HG02623 (cell line): ENCODE measurements at regions not wholly inside any gene's neighbourhood (a gene's known extent, or its start where the extent isn't known, plus 50 kb on each side); places are given as distances from the start of the nearest gene placed in this dataset.

Source experiments
- ATAC-seq: cut with Tn5 transposase; IDR thresholded peaks from one replicate; pipeline ENCODE4 v1.9.1; 2021; ENCODE audit warnings: moderate library complexity; ENCODE audit not compliant: unreplicated experiment

DNA sequence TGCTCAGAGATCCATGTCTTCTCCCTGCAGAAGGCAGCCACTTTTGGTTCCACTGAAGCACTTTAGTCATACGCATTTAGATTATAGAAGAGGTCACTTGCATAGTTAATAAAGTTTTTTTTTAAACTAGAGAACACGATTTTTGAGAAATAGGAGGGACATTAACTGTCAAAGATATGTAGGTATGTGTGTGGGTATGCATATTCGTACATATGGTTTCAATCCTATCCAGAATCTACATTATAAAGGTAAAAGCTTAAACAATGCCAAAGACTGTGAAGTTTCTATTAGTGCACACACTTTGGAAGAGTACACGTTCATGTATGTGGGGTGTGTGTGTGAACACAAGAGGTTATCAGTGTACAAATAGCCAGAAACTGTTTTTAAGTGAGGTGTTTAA lies 103.2 kb downstream of the BTBD3 start:
- no peak for ATAC-seq

DNA sequence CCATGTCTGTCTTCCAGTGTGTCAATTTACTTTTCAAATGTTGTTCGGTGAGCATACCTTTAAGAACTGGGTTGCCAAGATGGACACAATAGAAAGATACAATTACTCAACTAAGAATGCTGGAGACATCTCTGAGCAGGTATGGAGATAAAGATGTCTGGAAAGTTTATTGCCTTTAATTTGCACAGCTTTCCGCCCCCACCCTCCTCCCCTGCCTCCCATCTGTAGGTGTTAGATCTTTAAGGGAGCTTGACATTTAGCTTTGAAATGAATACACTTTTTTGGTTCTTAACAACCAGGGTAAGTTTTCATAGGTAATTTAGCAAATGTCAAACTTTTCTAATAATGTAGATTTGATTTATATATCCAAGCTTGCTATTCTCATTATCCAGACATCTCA lies 104.4 kb downstream of the BTBD3 start:
- no peak for ATAC-seq

DNA sequence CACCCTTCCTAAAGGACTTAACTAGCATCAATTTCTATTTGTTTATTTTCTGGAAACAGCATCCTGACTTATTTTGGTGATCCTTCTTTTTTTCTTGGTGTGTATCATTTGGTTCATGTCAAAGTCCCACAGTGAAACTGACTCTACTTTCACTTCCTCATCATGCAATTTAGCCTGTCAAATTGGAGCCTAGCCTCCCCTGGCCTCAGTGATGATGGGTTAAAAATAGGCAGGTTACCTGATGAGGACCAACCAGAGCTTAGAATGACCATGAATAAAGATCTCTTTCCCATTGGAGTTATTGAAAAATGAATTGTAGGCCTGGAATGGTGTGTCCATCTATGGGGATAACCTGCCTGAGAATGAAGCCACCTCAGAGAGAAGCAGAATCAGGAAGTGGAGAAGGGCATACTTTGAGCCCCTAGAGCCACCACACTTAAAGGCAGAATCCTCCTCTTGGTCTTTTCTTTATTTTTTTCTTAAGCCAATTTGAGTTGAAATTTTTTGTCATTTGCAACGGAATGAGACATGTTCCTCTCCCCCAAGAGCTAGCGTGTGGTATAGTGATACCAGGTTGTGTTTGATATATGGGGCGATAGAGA lies 105.6 kb downstream of the BTBD3 start:
- ATAC-seq, result peak; percentile 60

DNA sequence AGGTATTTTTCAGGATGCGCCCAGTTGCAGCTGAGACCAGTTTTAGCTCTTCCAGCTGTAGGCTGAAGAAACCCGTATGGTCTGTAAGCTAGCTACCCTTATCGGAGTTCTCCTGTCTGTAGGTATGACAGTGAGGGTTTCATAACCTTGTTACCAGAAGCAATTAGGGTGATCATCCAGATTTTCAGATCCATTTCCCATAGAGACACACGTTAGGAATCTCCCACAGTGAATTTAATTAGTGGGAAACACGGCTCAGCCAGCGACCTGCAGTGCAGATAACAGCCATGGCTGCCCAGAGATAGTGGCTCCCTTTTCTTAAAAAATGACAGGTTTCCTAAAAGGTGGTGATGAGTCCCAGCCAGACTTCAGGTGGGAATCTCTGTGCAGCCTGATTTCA lies 111.1 kb downstream of the BTBD3 start:
- no peak for ATAC-seq

DNA sequence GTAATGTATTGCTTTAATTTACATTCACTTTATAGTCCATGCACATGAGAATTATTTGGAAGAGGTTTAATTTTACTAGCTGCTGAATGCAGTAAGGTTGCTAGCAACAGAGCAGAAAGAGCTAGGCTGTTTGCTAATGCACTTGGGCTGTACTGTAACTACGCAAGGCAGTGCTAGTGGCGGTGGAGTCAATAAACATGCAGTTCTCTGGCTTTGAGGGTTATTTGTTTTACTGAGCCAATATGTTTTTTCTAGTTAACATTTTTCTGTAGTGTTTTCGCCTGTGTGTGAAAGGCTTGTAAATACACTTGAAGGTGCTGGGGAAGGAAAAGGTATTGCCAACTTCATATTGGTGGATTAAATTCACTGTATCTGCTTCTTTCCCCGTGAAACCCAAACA lies 112.8 kb downstream of the BTBD3 start:
- ATAC-seq, result no peak

DNA sequence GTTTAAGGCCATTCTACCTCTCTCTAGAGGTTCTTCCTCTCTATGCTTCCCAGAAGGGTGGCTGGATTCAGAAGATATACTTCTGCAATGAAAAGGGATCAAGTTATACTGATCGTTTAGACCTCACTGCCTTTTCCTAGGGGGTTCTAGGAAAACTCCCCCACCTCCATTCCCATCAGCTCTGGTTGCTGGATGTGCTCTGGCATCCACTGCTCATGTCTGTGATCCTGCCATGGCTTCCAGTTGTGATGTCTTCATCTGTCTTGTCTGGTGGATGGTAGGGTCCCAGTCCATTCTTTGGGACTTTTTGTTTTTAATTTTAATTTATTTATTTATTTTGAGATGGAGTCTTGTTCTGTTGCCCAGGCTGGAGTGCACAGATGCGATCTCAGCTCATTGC lies 118.4 kb downstream of the BTBD3 start:
- ATAC-seq, result no peak

DNA sequence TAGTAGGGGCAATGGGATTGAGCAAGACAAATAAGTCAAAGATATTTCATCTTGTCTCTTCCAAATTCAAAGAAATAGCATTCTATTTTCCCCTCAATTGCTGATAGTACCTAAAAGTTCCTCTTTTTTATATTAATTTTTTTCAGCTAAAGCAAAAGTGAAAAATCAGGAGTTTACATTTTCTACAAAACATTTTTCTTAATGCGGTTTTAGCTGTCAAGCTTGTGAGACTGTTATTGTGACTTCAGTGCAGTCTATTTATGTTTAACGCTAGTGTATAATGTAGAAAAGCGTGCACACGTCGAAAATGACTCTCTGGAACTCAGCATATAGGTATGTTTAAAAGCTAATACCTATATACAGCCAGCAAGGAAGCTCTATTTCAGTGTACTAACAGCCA lies 119.8 kb downstream of the BTBD3 start:
- ATAC-seq, result no peak

DNA sequence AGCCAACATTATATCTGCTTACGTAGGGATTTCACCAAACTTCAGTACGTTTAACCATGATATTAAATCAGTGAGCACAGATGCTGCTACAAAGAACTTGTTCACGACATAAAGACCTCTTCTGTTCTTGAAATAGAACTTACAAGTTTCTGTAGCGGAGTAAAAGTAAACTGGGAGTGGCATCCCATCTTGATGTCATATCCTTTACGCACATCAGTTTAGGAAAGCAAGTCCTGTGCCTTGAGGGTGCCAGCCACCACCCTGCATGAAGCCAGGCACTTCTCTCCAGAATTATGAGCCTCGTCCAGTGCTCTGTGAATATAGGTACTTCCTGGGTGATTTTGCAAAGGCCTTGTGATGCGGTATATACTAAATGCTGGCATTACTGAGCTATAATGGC lies 122.6 kb downstream of the BTBD3 start:
- no peak for ATAC-seq

DNA sequence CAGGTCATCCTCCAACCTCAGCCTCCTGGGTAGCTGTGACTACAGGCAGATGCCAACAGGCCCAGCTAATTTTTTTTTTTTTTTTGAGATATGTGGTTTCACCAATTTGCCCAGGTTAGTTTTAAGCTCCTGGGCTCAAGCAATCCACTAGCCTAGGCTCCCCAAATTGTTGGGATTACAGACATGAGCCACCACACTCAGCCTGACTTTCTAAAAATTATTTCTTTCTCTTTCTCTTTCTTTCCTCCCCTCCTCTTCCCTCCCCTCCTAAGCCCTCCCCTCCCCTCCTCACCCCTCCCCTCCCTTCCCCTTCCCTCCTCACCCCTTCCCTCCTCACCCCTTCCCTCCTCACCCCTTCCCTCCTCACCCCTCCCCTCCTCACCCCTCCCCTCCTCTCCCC lies 127.3 kb downstream of the BTBD3 start:
- ATAC-seq, result no peak

DNA sequence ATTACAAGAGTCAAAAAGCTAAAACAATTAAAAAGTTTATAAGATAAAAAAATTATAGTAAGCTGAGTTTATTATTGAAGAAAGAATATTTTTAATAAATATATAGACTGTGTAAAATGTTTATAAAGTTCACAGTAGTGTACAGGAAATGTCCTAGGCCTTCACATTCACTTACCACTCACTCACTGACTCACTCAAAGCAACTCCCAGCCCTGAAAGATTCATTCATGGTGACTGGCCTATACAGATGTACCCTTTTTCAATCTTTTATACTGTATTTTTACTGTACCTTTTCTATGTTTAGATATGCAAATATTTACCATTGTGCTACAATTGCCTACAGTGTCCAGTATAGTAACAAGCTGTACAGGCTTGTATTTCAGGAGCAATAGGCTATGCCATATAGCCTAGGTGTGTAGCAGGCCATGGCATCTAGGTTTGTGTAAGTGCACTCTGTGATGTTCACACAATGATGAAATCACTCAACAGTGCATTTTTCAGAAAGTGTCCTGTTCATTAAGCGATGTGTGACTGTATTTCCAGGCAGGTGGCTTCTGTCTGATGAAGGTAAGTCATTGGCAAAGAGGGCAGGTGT lies 130.2 kb downstream of the BTBD3 start:
- ATAC-seq, result no peak

DNA sequence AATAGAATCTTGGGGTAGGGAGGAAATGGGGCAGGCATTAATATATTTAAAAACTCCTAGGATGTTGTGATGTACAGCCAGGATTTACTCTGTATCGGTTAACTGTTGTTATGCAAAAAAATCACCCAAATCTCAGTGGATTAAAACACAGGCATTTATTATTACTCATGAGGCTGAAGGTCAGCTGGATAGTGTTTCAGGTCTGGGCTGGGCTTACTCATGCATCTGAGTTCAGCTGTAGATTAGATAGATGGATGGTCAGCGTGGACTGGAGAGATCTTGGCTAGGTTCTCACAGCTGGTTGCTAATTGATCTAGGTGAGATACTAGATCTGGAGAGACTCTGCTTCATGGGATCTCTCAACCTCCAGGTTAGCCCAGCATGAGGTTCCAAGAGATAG lies 131.4 kb downstream of the BTBD3 start:
- no peak for ATAC-seq

DNA sequence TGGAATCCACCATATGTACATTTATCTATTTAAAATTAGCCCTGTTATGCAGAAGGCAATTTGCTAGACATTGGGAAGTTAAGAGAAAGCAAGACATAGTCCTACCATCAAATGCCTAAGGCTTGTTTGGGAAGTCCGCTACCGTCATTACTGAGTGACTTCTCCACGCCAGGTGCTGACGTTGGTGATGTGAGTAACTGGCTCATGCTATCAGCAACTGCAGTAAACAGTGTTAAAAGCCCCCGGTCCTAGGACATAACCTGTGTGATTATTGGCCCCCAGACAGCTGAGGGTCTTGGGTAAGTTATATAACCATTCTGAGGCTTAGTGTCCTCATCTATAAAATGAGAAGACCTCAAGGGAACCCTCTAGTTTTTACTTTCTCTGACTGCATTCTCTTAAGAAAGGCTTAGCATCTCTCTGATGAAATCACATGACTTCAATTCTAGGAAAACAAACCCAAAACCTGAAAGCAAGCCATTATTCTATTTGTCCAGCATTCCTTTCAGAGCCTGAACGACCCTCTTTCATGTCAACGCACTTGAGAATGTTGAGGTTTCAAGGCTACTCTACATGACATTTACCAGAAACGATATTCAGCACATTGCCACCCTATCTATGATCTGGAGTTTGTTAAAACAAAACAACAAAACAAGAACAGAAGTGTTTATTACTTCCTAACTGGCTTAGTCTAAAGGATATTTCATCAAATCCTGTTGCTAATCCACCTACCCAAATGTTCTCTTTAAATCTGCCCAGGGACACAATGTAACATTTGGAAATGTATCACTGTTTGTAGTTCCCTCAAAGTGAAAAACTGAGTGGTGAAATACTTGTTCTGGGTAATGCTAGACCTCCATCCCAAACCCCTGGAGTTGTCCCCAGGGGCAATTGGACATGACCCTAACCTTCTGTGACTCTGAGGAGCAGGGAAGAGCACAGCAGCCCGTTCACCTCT lies 133.8 kb downstream of the BTBD3 start:
- ATAC-seq, result no peak

DNA sequence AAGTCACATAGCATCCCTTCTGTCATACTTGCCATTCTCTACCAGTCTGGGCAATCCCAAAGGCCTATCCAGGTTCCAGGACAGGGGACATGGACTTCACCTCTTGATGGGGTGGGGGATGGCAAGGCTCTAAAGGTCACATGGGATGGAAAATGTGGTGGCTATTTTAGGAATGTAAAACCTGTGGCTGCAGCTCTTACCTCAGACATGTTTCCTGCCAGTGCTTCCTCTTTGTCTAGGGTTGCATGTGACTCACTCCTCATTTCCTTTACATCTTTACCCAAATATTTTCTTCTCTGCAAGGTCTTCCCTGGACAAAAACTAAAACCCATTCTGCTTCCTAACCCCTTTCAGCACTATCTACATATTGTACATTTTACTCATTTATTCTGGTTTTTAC lies 135.7 kb downstream of the BTBD3 start:
- no peak for ATAC-seq

DNA sequence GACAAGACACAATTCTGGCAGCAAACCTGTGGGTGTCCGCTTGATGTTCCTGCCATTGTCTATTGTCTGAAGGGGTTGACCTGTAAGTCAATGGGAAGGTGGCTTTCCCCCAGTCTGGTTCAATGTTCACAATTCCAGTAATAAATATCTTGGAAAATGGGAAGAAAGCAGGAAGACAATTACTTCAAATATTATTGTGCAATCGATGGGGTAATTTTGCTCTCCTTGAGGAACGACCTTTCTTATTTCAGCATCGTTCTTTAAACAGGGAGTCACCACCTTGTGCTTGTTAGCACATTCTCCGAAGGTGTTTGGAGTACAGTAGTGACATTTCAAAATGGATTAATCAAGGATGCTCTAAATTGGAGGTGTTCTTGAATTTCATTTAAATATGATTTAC lies 136.9 kb downstream of the BTBD3 start:
- no peak for ATAC-seq

DNA sequence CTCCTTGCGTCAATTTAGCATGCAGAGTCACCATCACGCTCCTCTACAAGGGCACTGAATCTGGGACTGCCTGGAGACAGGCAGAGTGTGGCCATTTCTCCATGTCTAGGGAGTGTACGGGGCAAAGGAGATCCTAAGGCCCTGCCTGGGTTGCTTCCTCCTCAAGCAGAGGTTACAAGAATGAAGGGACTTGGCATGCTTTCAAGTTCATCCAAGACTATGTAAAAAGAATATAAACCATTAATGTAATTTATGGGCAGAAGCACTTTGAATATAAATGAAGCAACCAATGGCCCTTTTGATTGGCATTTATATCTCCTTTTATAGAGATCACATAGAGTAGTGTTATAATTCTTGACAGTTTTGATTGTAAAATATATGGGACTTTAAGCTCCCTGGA lies 137.5 kb downstream of the BTBD3 start:
- ATAC-seq, result no peak

DNA sequence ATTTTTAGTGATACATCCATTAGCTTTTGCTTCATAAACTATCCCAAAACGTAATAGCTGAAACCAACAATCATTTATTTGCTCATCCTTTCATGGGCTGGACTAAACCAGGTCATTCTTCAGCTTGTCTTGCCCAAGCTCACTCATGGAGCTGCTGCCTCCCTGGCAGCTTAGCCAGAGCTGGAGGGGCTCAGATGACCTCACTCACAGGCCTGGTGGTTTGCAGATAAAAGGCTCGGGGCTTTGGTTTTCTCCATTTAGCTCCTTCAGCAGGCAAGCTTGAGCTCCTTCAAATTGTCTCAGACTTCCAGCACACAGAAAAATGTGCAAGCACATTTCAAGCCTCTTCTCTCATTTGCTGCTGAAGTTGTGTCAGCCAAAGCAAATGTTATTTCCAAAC lies 139.1 kb downstream of the BTBD3 start:
- no peak for ATAC-seq

DNA sequence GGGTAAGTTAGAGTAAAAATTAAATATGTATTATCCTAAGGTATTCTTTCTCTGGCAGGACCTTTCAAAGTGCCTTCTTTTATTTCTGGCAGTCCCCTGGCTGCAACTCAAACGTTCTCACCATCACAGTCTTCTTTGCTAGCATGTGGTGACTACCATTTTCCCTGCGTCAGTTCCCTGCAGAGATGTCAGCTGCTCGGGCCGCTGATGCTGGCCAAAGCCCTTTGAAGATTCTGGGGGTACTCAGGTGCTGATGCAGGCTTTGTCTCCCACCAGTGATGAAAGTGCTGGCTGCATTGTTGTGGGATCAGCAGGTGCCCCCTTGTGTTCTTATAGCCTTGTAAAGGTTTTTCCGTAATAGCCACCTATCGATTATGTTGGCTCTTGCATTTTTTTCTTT lies 140.1 kb downstream of the BTBD3 start:
- no peak for ATAC-seq

DNA sequence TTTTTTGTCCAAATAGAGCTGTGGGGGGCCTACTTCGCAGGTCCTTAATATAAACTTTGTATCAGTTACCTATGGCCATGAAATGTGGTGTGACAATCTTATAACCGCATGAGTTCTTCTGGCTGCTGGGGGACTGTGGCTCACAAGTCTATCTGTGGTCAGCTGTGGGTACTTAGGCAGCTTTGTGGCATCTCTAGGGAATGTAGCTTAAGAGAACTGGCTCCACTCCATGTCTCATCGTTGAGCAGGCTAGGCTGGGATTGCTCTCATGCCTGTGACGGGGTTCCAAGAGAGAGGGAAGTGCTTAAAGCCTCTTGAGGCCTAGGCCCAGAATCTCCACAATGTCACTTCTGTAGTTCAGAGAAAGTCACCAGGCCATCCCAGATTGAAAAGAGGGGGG lies 140.5 kb downstream of the BTBD3 start:
- no peak for ATAC-seq

DNA sequence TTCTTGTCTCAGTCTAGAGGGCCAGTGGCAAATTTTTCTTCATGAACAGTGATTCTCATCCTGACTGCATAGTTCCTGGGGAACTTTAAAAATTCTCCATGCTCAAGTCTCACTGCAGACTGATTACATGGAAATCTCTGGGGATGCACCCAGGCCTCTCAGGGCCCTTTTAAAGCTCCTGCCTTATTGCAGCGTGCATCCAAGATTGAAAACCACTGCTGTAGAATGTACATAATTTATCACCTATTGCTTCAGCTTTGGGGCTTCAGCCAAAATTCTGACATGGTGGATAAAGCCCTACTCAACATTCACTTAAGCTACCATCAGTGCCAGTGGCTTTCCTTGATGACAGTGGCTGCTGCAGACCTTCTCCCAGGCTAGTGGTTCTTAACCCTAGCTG lies 143.8 kb downstream of the BTBD3 start:
- no peak for ATAC-seq

DNA sequence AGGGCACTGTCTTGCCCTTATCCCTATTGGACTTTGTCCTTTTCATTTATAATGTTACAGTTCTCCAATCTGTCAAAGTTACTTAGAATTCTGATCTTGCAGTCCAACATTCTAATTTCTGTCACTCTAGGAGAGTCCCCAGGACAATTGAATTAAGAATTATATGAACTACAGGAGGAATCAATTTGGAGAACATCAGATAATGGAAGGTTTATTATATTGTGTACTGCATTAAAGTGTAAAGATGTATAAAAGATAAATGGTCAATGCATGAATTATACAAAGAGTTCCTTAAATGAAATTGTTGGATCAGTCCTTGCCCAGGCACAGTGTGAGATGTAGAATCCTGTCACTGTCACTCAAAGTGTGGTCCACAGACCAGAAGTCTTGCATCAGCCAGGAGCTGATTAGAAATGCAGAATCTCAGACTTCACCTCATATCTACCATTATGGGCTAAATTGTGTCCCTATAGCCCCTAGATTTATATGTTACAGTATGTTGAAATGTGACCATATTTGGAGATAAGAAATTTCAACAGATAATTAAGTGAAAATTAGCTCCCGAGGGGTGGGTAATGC lies 145.5 kb downstream of the BTBD3 start:
- ATAC-seq, result no peak

DNA sequence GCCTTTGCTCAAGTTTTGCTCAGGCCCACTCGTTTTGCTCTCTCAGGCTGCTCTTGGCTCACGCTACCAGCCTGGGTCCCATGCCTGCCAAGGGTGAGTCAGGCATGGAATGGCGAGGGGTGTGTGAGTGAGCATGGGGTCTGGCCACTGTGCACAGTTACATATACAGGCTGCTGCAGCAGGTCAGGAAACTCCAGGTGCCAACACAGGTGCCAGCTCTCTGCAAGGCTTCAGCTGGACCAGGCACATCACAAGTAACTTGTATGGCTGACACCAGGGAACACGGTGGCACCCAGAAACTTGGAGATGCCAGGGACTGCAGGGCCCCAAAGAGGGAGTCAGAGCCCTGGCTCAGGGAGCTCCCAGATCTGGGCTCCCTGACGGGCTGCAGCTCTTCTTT lies 146.8 kb downstream of the BTBD3 start:
- ATAC-seq, result no peak

DNA sequence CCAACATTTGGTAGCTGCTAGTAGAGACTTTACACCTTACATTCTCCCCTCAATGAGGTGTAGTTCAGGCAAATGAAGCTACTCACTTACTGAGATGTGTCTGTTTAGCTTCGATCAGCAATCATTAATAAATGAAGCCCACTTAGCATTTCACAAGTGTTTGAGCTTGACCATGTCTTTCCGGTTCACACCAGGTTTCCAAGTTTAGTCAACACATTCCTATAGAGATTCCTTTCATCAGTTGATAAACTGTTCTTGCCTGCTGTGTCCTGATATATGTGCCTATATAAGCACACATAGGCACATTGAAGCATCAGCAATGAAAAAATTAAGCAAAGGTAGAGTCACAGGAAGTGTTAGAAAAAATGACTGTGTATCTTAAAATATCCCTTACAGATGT lies 150.0 kb downstream of the BTBD3 start:
- no peak for ATAC-seq
